Right lung (tissue), 2 donors: ENCODE measurements at regions not wholly inside any gene's neighbourhood (a gene's known extent, or its start where the extent isn't known, plus 50 kb on each side); places are given as distances from the start of the nearest gene placed in this dataset.
A peak's percentile ranks its signal among the peaks of the same experiment; 100 is the strongest.
"Not testable (repeated sequence)": the region's sequence is repeated elsewhere in the genome, so short reads cannot be mapped to it uniquely, and the experiment has no call there.

Experiments
- DNase-seq, 2 donors: peaks; one replicate each; pipeline ENCODE4 v3.0.0-alpha.2; 2013

- no peak for DNase-seq
These were observed 81.4 kb downstream of the ACAA2 start for GRCh38 chr18:49731860-49732311.

GRCh38 chr18:49731421-49731841 lies 81.9 kb downstream of the ACAA2 start:
- no peak for DNase-seq

DNA sequence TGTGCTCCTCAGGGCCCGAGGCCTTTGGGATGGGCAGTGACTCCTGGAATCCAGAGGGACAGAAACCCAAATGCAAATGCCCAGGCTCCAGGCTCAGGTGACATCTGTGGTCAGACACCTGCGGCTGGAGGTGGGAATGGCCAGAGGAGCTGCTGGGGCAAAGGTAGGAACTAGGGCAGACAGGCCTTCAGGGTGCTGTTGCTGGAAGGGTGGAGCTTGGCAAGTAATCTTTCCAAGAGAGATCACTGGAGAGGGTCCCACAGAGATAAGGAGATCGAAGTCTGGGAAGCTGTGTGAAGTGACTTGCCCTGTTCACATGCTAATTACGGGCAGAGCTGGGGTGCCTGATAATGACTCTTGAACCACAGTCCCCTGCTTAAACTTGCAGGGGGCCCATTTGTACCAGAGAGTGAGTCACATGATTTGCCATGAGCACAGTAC lies 82.4 kb downstream of the ACAA2 start:
- no peak for DNase-seq

- DNase-seq, result no peak
These were observed 84.8 kb downstream of the ACAA2 start for GRCh38 chr18:49728542-49728941.

- no peak for DNase-seq
These were observed 85.5 kb downstream of the ACAA2 start for GRCh38 chr18:49727816-49728215.

DNA sequence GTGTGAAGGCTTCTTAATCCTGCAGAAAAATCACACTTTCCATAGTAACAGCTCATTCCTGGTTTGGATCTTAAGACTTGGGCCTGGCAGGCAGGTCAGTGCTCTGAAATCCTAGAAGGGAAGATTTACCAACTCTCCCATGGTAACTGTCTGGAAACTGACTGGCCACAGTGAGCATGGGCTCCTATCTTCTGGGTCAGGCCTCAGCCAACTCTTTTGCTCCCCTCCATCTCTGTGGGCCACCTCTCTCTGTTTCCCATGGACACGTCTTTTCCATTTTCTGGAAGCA lies 86.7 kb downstream of the ACAA2 start:
- no peak for DNase-seq

DNA sequence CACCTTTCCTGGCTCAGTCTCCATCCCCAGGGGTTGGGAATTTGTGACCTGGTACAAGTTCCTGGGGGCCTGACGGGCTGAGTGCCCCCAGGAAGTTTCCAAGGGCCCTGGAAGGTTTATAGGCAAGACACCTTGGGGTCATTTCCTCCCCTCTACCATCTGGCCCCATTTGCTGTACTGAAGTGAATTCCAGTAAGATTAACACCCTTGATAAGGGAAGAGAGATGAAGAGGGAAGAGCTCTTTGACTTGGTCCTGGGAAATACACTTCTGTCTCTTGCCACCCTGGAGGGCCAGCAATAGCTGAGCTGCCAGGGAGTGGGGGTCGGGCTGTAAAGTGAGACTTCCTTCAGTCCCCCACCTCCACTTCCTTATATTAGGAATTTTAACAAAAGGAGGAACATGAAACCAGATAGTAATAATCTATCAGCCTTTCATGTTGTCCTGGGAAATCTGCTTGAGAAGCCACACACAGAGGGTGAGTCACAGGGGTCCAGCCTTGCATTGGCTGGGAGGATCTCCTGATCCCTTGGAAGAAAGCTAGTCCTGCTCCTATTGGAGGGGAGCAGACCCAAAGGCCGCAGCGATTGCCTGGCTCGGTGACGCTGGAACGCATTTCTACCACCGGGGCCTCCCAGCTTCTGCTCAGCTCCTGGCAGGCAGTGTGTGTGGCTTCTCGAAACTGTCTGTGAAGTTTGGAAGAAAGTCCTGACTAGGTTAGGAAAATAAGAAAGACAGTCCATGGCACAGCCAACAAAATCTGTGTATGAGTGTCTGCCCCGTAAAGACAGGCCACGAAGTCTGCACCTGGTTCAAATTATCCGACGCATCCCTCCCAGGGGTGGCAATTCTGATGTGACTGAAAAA lies 87.3 kb downstream of the ACAA2 start:
- DNase-seq, result peak in 1 of 2 donors; percentile 39

GRCh38 chr18:49723648-49724180 lies 89.6 kb downstream of the ACAA2 start:
- DNase-seq, result no peak

GRCh38 chr18:49722477-49722876 lies 90.9 kb downstream of the ACAA2 start:
- no peak for DNase-seq

DNA sequence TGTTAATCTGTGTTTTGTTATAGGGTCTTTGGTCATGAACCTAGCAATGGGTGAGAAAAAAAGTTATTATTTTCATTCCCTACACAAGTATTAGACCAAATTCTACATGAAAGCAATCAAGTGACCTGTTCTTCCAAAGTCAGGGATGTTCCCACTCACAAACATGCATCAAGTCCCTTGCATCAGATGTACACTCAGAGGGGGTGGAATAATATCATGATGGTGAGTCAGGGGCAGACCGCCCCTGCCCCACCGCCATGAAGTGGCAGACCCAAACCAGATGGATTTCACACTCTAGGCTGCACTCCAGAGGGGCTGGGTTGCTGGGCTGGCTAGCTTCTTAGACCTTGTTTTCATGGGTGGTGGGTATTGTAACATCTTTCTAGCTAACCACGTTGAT lies 91.4 kb downstream of the ACAA2 start:
- no peak for DNase-seq

DNA sequence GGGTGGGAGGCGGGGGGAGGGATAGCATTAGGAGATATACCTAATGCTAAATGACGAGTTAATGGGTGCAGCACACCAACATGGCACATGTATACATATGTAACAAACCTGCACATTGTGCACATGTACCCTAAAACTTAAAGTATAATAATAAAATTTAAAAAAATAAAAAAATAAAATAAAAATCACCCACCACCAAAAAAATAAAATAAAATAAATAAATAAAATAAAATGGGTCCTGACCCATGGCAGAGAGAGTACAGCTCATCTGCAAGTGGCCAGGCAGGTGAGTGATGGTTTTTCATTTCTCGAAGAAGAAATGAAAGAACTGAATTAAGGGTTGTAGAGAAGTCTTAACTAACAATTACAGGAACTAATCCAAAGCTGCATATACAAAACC lies 92.4 kb downstream of the ACAA2 start:
- not testable (repeated sequence) for DNase-seq

- no peak for DNase-seq
These were observed 95.7 kb downstream of the ACAA2 start for GRCh38 chr18:49717617-49718016.

GRCh38 chr18:49716035-49716434 lies 97.3 kb downstream of the ACAA2 start:
- no peak for DNase-seq

DNA sequence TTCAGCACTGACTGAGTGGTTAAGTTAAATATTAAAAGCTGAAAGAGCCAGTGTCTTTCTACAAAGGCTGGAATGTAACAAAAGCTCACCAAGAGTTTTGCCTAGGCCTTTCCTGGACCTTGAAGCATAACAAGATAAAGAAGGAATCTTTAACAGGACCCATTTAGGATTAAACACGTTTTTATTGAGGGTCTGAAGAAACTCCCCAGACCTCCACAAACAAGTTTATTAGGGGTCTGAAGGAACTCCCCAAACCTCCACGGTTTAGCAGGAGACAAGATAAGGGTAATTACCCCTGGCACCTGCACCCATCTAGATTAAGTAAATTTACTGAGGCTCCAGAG lies 104.0 kb downstream of the ACAA2 start:
- no peak for DNase-seq

DNA sequence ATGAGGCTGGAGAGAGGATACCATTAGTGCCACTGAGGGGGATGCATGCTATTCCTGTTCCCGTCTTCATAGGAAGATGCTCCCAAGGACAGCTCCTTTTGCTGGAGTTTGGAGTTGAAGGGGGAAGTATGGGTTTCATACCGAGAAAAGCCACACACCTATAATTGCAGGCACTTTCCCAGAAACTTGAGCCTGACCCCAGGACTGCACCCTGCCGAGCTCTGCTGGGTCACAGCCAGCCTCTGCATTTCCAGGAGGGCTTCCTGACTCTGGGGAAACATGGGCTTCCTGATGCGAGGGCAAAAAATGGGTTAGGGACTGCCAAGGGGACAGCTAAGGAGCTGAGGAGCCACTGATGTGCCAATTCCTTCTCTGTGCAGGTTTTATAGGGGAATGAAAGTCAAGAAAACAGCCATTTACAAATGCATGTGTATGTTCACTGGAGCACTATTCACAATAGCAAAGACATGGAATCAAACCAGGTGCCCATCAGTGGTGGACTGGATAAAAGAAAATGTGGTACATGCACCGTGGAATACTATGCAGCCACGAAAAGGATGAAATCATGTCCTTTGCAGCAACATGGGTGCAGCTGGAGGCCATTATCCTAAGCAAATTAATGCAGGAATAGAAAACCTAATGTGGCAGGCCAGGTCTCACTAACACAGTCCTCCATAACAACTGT lies 104.5 kb downstream of the ACAA2 start:
- no peak for DNase-seq

GRCh38 chr18:49707599-49707998 lies 105.7 kb downstream of the ACAA2 start:
- no peak for DNase-seq

- no peak for DNase-seq
These were observed 109.0 kb downstream of the ACAA2 start for GRCh38 chr18:49704334-49704733.

- DNase-seq, result no peak
These were observed 112.1 kb downstream of the ACAA2 start for GRCh38 chr18:49701190-49701589.

- DNase-seq, result no peak
These were observed 114.0 kb downstream of the ACAA2 start for GRCh38 chr18:49699303-49699702.

DNA sequence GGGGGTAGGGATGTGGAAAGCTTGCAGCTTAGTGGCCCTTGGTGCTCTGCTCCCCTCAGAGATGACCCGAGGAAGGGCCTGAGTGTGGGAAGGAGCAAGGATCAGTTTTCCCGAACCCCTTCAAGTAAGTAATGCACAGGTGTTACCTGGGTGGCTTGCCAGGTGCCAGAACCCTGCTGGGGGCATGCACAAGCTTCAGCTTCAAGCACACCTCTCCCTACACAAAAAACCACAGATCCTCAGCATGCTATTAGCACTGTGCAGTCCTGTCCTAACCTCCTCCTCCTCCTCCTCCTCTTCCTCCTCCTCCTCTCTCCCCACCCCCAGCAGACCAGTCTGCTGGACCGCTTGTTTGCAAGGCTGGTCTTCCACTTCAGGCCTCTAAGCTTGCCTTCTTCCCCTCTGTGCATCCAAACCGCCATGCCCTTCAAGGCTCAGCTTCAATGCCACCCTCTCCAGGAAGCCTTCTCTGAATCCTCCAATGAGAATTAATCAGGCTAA lies 114.8 kb downstream of the ACAA2 start:
- no peak for DNase-seq

DNA sequence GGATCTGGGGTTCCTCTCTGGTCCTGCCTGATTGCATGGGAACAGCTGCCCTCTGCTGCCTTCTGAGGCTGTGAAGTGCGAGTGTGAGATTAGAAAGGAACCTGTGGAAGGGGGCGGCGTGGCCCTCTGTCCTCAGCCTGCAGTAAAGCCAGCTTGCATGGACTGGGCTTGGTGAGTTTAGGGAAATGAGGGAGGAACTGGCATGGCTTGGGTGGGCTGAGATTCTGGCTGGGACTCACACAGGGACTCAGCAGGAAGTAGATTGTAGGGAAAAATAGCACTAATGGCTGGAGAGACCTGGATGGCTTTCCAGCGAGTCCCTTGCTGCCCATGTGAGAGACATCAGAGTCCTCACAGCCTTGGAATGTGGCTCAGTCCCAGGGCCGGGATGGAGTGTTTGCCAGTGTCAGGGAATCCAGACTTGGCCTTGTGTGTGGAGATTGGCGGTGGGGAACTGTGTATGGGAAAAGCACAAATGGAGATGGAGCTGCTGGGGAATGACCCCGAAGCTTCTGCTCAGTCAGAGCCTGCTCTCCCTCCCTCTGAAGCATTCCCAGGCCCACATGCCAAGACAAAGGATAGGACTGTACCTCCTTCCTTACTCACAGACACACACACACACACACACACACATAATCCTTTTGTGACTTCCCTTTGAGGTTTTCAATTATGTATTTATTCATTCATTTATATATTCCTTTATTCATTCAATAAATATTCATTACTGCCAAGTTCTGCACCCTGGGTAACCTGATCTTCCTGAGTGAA lies 115.4 kb downstream of the ACAA2 start:
- DNase-seq, result no peak

GRCh38 chr18:49697049-49697448 lies 116.3 kb downstream of the ACAA2 start:
- DNase-seq, result no peak
